ENCODE measurements at regions not wholly inside any gene's neighbourhood (a gene's known extent, or its start where the extent isn't known, plus 50 kb on each side); places are given as distances from the start of the nearest gene placed in this dataset.
"Not testable (repeated sequence)": the region's sequence is repeated elsewhere in the genome, so short reads cannot be mapped to it uniquely, and the experiment has no call there.

DNA sequence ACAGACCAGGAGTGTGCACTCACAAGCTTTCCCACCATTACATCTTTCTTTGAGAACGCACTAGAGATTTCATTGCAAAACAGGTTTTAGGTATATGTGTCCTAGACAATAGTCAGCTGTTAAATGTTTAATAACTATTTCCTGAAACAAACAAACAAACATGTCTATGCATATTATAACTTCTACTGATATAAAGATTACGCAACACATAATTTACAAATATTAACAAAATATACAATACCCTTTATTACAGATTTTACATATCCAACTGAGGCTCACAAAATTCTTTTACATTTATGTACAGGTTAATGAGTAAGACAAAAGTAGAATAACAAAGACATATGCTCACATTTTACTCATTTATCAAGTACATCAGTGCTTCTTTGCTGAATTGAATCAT lies 1554.0 kb upstream of the PCDH10 start:
- Histone ChIP-seq H3K27me3 (no peaks in the 10 kb centered on the region), H3K4me3 (no peak overlapping the region), H3K9me3 (no peaks in the 10 kb centered on the region), H3K4me1 (no peaks in the 10 kb centered on the region), H3K27ac (no peak overlapping the region), H3K36me3 (no peaks in the 10 kb centered on the region)
- TF ChIP-seq CTCF (IDR thresholded peaks at IDR 0.05): no peak
- DNase-seq: no peak
- no peak for FAIRE-seq
- WGBS, 2 donors: 81 to 85% methylated on average over 2 of the region's 2 CpGs
- intact Hi-C loops (cut with DNase I): no loop called here
- no peak for ATAC-seq

DNA sequence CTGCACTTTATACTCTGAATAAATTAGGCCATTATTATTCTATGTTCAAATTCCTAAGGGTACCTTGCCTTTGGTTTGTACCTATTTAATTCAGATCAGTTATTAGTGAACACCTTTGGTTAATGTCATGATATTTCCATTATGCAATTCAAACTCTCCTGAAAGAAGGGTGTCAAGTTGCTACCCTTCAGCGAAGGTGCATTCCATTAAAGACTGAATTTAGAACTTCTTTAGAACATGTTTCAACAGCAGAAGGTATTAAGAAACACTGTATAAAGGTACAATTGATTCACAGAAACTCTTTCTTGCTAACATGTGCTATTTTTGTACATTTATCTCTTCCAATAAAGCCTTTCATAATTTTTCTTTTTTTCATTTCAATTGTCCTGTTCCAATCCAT lies 1545.4 kb upstream of the PCDH10 start:
- Histone ChIP-seq H3K36me3 (no peaks in the 10 kb centered on the region), H3K4me3 (no peak overlapping the region), H3K4me1 (no peaks in the 10 kb centered on the region), H3K27me3 (no peaks in the 10 kb centered on the region), H3K9me3 (no peaks in the 10 kb centered on the region), H3K27ac (no peak overlapping the region)
- 0 to 24% methylated on average over 1 of the region's 1 CpG for WGBS, 2 donors
- no peak for ATAC-seq
- no peak for DNase-seq
- TF ChIP-seq CTCF (IDR thresholded peaks at IDR 0.05): no peak
- FAIRE-seq: no peak
- intact Hi-C loops (cut with DNase I): no loop called here

GRCh38 chr4:131609039-131609438 lies 1540.1 kb upstream of the PCDH10 start:
- Histone ChIP-seq H3K4me3 (no peak overlapping the region), H3K27me3 (no peaks in the 10 kb centered on the region), H3K4me1 (no peaks in the 10 kb centered on the region), H3K36me3 (no peaks in the 10 kb centered on the region), H3K9me3 (no peaks in the 10 kb centered on the region), H3K27ac (no peak overlapping the region)
- intact Hi-C loops (cut with DNase I): no loop called here
- DNase-seq: no peak
- no peak for TF ChIP-seq CTCF (IDR thresholded peaks at IDR 0.05)
- ATAC-seq: no peak
- FAIRE-seq: no peak

- intact Hi-C loops (cut with DNase I); H3K9me3 ChIP-seq; H3K27ac ChIP-seq; FAIRE-seq; DNase-seq; ATAC-seq; H3K36me3 ChIP-seq; H3K27me3 ChIP-seq; H3K4me1 ChIP-seq; H3K4me3 ChIP-seq: not testable (repeated sequence)
- 47 to 52% methylated on average over 1 of the region's 1 CpG for WGBS, 2 donors
Observed at GRCh38 chr4:131610517-131610916, 1538.6 kb upstream of the PCDH10 start.

GRCh38 chr4:131613086-131613823 lies 1535.8 kb upstream of the PCDH10 start:
- ATAC-seq (no peak), DNase-seq (no peak), FAIRE-seq (no peak)
- Histone ChIP-seq H3K27me3 (peaks cover 0 to 3% (median 0%) of the 10 kb centered on the region in 4 donors), H3K4me1 (no peaks in the 10 kb centered on the region), H3K27ac (no peak overlapping the region), H3K9me3 (no peaks in the 10 kb centered on the region), H3K4me3 (no peak overlapping the region), H3K36me3 (no peaks in the 10 kb centered on the region)
- TF ChIP-seq CTCF (IDR thresholded peaks at IDR 0.05): no peak
- intact Hi-C loops (cut with DNase I): no loop called here
- 49 to 56% methylated on average over 5 of the region's 5 CpGs for WGBS, 2 donors

All from pancreas (tissue), 10 donors.